ENCODE measurements at regions not wholly inside any gene's neighbourhood (a gene's known extent, or its start where the extent isn't known, plus 50 kb on each side); places are given as distances from the start of the nearest gene placed in this dataset.
A peak's percentile ranks its signal among the peaks of the same experiment; 100 is the strongest.

- Histone ChIP-seq H3K36me3 (ENCODE audit: control insufficient read depth, insufficient read depth, low read length) (no peaks in the 10 kb centered on the region), H3K27me3 (ENCODE audit: control insufficient read depth, insufficient read depth, low read length) (peaks cover 4% of the 10 kb centered on the region; the same call in 1 of the 2 replicates), H4K20me1 (ENCODE audit: insufficient read depth, low read length) (no peaks in the 10 kb centered on the region), H3K27ac (ENCODE audit: insufficient read depth, low read length) (no peak overlapping the region), H2AFZ (replicated peaks; ENCODE audit: low read length, poor library complexity) (no peak overlapping the region), H3K4me1 (ENCODE audit: control insufficient read depth, insufficient read depth, low read length) (peaks cover 5% of the 10 kb centered on the region; the same call in 1 of the 2 replicates), H3K23ac (ENCODE audit: low read depth, low read length) (no peak overlapping the region), H2AK9ac (replicated peaks; ENCODE audit: low read depth, low read length, poor library complexity) (no peak overlapping the region), H3K14ac (replicated peaks; ENCODE audit: low read depth, low read length) (no peak overlapping the region), H2BK15ac (ENCODE audit: low read depth, low read length) (no peak overlapping the region), H2AK5ac (ENCODE audit: low read depth, low read length) (no peak overlapping the region), H3K9ac (ENCODE audit: low read depth, low read length) (no peak overlapping the region), H4K8ac (ENCODE audit: low read depth in 2 of 2, low read length in 2 of 2) (no peak overlapping the region), H3K4me3 (ENCODE audit: insufficient read depth, low read depth, low read length) (no peak overlapping the region), H3K9me3 (ENCODE audit: control insufficient read depth, insufficient read depth, low read length) (0 out of 2 replicates have a peak, but pooled peaks cover 4% of the 10 kb centered on the region), H3K79me1 (ENCODE audit: low read depth in 1 of 2, low read length in 2 of 2) (no peaks in the 10 kb centered on the region), H3K18ac (ENCODE audit: low read depth, low read length) (no peak overlapping the region), H2BK5ac (ENCODE audit: low read depth, low read length, poor library complexity, severe bottlenecking) (no peak overlapping the region), H3K4ac (ENCODE audit: low read depth, low read length) (no peak overlapping the region), H3K4me2 (ENCODE audit: low read depth, low read length) (no peak overlapping the region), H2BK20ac (ENCODE audit: low read depth, low read length) (no peak overlapping the region), H3K56ac (ENCODE audit: extremely low read depth, insufficient read depth, low read length) (no peak overlapping the region), H2BK120ac (ENCODE audit: low read depth, low read length) (no peak overlapping the region), H4K5ac (ENCODE audit: low read depth, low read length) (no peak overlapping the region), H3K9me1 (ENCODE audit: insufficient read depth, low read length) (peaks cover 3% of the 10 kb centered on the region; the same call in 1 of the 2 replicates), H4K91ac (ENCODE audit: insufficient read depth, low read depth, low read length) (no peak overlapping the region)
- ChIA-PET CTCF (interaction anchor here (0.9 to 2.1 kb wide), 11 partner anchors 8 to 543 kb away, joined by 3 to 19 read pairs (median 5); partner anchors contain the start of gene NXT1), POLR2A (ENCODE audit: unreplicated experiment) (no interaction called here)
- in situ Hi-C loops (cut with MboI; ENCODE audit: low sequenced_read_pairs) (loop anchor here (10.0 kb wide), 1 partner anchor 541 kb away; no protein-coding TSS in a partner anchor), dilution Hi-C loops (cut with HindIII; ENCODE audit: low sequenced_read_pairs, unreplicated experiment) (no loop called here), intact Hi-C loops (cut with micrococcal nuclease) (loop anchor here (1.0 to 5.0 kb wide), 2 partner anchors 173 to 544 kb away; no protein-coding TSS in a partner anchor)
- DNase-seq (peak; percentile 54), ATAC-seq (ENCODE audit: low read depth) (peak; percentile 71)
- 7% methylated on average over 5 of the region's 9 CpGs; no CpG with 5 or more reads in 1 of the 2 experiments for WGBS, 2 experiments (ENCODE audit: extremely low coverage in 2 of 2, insufficient read length in 1 of 2)
- TF ChIP-seq SMC3 (IDR thresholded peaks at IDR 0.05; ENCODE audit: low read depth, low read length) (peak; percentile 85), BHLHE40 (IDR thresholded peaks at IDR 0.05; ENCODE audit: low read depth, low read length) (no peak), ELK1 (IDR thresholded peaks at IDR 0.05; ENCODE audit: borderline replicate concordance, low read depth, low read length) (no peak), RAD21 (IDR thresholded peaks at IDR 0.05; ENCODE audit: low read length) (peak; percentile 79), FOS (IDR thresholded peaks at IDR 0.05; ENCODE audit: low read depth, low read length) (no peak), CTCF (conservative IDR thresholded peaks at IDR 0.05; ENCODE audit: low read depth, low read length) (peak; percentile 67), CEBPB (IDR thresholded peaks at IDR 0.05; ENCODE audit: low read depth, low read length) (no peak)
- BruUV-seq (replicated peaks): no TSS peak
Measured at GRCh38 chr20:23235173-23236027, 115.2 kb upstream of the NXT1 start.
